K562 (cell line): ENCODE measurements at regions not wholly inside any gene's neighbourhood (a gene's known extent, or its start where the extent isn't known, plus 50 kb on each side); places are given as distances from the start of the nearest gene placed in this dataset.

Experiments used
- ATAC-seq: fragments of 200-7000 bp; cut with Tn5 transposase; 3 replicates; pipeline ENCODE4 v1.9.1; 2020; ENCODE audit warnings: moderate library complexity
- BruUV-seq: library from RNA; stranded (reverse); fragments of 400-500 nt; replicated peaks from 2 replicates; lab custom pipeline; 2021; lab: Mats Ljungman, UMichigan
- CTCF ChIA-PET: fragments of 300-600 bp; formaldehyde crosslinking; extraction: SDS; loops from one replicate; lab custom pipeline; 2021; ENCODE audit warnings: low intra/inter-chr PET ratio; lab: Yijun Ruan, JAX
- POLR2A ChIA-PET: fragments of 300-600, 350-650 bp; sonication (Branson Sonifier 250); formaldehyde crosslinking; extraction: SDS; loops from one replicate; lab custom pipeline; 2021; ENCODE audit warnings: antibody characterized with exemption, inconsistent platforms; lab: Yijun Ruan, JAX
- DNase-seq, 4 experiments: peaks; one replicate each; pipeline versions ENCODE4 v3.0.0 to v3.0.0-alpha.2; 2011 to 2018; ENCODE audit warnings: low spot score in 3 of 4, mixed read lengths in 3 of 4; ENCODE audit errors: extremely low read depth in 1 of 4
- FAIRE-seq: peaks from 2 replicates; lab custom pipeline; 2011; peaks lifted over from hg19 to GRCh38; lab: Jason Lieb, UNC
- H2AFZ ChIP-seq: 2 replicates; pipeline ENCODE4 v1.6.0; 2011; ENCODE audit warnings: low read depth, low read length, control low read depth, inconsistent platforms
- H3K27ac ChIP-seq: fragments of 200-600 bp; 3 replicates; pipeline ENCODE4 v1.8.0; 2011; ENCODE audit warnings: low read depth, mild to moderate bottlenecking, control low read depth, inconsistent platforms, low read length, moderate library complexity, mixed read lengths; ENCODE audit errors: extremely low read depth
- H3K27me3 ChIP-seq, 2 experiments: fragments of 300-600 bp in 1 of 2; 2 replicates in 1 of 2; 3 replicates in 1 of 2; pipeline versions ENCODE4 v1.6.0 to v1.8.0; 2011; ENCODE audit warnings: inconsistent platforms in 2 of 2, low read length in 2 of 2, mild to moderate bottlenecking in 1 of 2, mixed read lengths in 1 of 2, moderate library complexity in 1 of 2; ENCODE audit not compliant: control insufficient read depth in 2 of 2, insufficient read depth in 2 of 2
- H3K36me3 ChIP-seq: fragments of 300-600 bp; 3 replicates; pipeline ENCODE4 v1.8.0; 2011; ENCODE audit warnings: mild to moderate bottlenecking, low read length, inconsistent platforms; ENCODE audit not compliant: control insufficient read depth, insufficient read depth
- H3K4me1 ChIP-seq, 2 experiments: fragments of 200-600 bp in 1 of 2; replicated peaks in 1 of 2; 2 replicates in 1 of 2; 3 replicates in 1 of 2; pipeline versions ENCODE4 v1.5.1 to v1.8.0; 2011; ENCODE audit warnings: inconsistent platforms in 2 of 2, low read length in 2 of 2, mild to moderate bottlenecking in 1 of 2, mixed read lengths in 1 of 2, moderate library complexity in 1 of 2; ENCODE audit not compliant: control insufficient read depth in 2 of 2, insufficient read depth in 2 of 2
- H3K4me2 ChIP-seq: 2 replicates; pipeline ENCODE4 v1.6.1; 2011; ENCODE audit warnings: low read length, control low read depth, inconsistent platforms, mixed read lengths; ENCODE audit not compliant: insufficient read depth
- H3K4me3 ChIP-seq: fragments of 200-600 bp; sonication (generic), shearing (Covaris generic); 2 replicates; pipeline ENCODE4 v1.5.1; 2016; ENCODE audit warnings: control low read depth, inconsistent platforms
- H3K79me2 ChIP-seq: fragments of 200-600 bp; 3 replicates; pipeline ENCODE4 v1.8.0; 2011; ENCODE audit warnings: low read length, inconsistent platforms; ENCODE audit not compliant: control insufficient read depth, insufficient read depth
- H3K9ac ChIP-seq, 2 experiments: 2 replicates each; pipeline versions ENCODE4 v1.6.0 to v1.6.1; 2011; ENCODE audit warnings: low read depth in 2 of 2, low read length in 2 of 2, control low read depth in 1 of 2, inconsistent platforms in 1 of 2, mild to moderate bottlenecking in 1 of 2, mixed read lengths in 1 of 2; ENCODE audit not compliant: insufficient read depth in 1 of 2
- H3K9me1 ChIP-seq: one replicate; pipeline ENCODE4 v1.6.0; 2011; ENCODE audit warnings: inconsistent platforms, mild to moderate bottlenecking, low read length, moderate library complexity; ENCODE audit not compliant: control insufficient read depth, insufficient read depth
- H3K9me3 ChIP-seq: replicated peaks from 2 replicates; pipeline ENCODE4 v1.5.1; 2011; ENCODE audit warnings: low read depth, low read length, inconsistent platforms; ENCODE audit not compliant: control insufficient read depth, insufficient read depth
- H4K20me1 ChIP-seq: replicated peaks from 2 replicates; pipeline ENCODE4 v1.6.1; 2011; ENCODE audit warnings: low read length, inconsistent platforms, mixed read lengths; ENCODE audit not compliant: control insufficient read depth, insufficient read depth
- FOXP1 ChIP-seq: sonication (generic); formaldehyde crosslinking; IDR thresholded peaks from 2 replicates; pipeline ENCODE4 v1.8.0; 2022; ENCODE audit warnings: mild to moderate bottlenecking, missing genetic modification reagents
- FUS ChIP-seq: fragments of 200-400 bp; formaldehyde crosslinking; optimal IDR thresholded peaks from 2 replicates; pipeline ENCODE3; 2017; ENCODE audit warnings: low read depth, low read length
- GABPA ChIP-seq: fragments of 200-800 bp; sonication (Bioruptor generic); conservative IDR thresholded peaks from 2 replicates; pipeline ENCODE4 v1.6.1; 2016; ENCODE audit warnings: low read depth, missing genetic modification characterization, missing compliant biosample characterization
- NFE2L1 ChIP-seq: fragments of 450-650 bp; IDR thresholded peaks from 2 replicates; pipeline ENCODE4 v1.6.1; 2016; ENCODE audit warnings: missing genetic modification characterization, low read depth, mild to moderate bottlenecking, missing compliant biosample characterization, moderate library complexity, borderline replicate concordance
- ZNF431 ChIP-seq: sonication (generic); formaldehyde crosslinking; IDR thresholded peaks from 2 replicates; pipeline ENCODE4 v1.8.0; 2022; ENCODE audit warnings: mild to moderate bottlenecking, missing genetic modification reagents
- WGBS: fragments of 100-300 bp; shearing (Covaris generic); methylation state at CpG from one replicate; pipeline ENCODE4 v1.1.6; 2016; ENCODE audit warnings: low coverage, mixed read lengths; ENCODE audit not compliant: insufficient coverage; ENCODE audit errors: missing lambda C conversion rate; 5-methylcytosine and 5-hydroxymethylcytosine counted together
- in situ Hi-C: fragments of 300-500 bp; cut with MboI; formaldehyde crosslinking; loops from 4 replicates; pipeline ENCODE4 v1.15.0; 2018; ENCODE audit warnings: inconsistent platforms, mixed read lengths
- intact Hi-C: fragments of 100-400 bp; cut with micrococcal nuclease; formaldehyde crosslinking; loops from 2 replicates; pipeline ENCODE4 v1.14.2; 2022
- TF ChIP-seq, protein P1 (sequence below), 2 experiments: fragments of 450-650 bp; formaldehyde crosslinking in 1 of 2; IDR thresholded peaks; 2 replicates each; pipeline versions ENCODE4 v1.4.0 to v1.6.1; 2014 to 2020; ENCODE audit warnings: mild to moderate bottlenecking in 2 of 2, borderline replicate concordance in 1 of 2, low read depth in 1 of 2
- TF ChIP-seq, protein P2 (sequence below): fragments of 450-650 bp; formaldehyde crosslinking; IDR thresholded peaks from 2 replicates; pipeline ENCODE4 v1.4.0; 2020; ENCODE audit warnings: mild to moderate bottlenecking

DNA sequence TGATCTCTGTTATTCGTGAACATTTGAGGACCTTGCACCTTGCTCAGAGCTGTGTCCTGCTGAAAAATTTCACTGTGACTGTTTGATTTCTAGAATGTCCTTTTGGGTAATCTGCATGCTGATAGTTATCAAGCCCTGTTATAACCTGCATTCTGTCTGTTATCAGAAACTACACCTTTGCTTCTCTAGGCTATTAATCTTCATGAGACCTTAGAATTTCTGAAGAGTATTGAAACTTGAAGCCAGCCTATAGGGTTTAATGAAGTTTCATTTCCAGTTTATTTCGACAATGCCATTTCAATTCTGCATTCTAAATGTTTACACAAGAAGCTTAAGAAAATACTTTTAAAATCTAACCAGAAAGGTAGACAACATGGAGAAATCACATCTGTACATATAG lies 856.2 kb downstream of the SORCS1 start:
- ATAC-seq, result no peak
- no peaks in the 10 kb centered on the region for H3K9me3 ChIP-seq
- no TSS peak for BruUV-seq

More for the DNA sequence above, 856.2 kb downstream of the SORCS1 start:
- ChIA-PET CTCF (no interaction called here), POLR2A (no interaction called here)
- in situ Hi-C loops (no loop called here), intact Hi-C loops (no loop called here)
- Histone ChIP-seq H3K4me1 (no peaks in the 10 kb centered on the region), H3K9ac (no peak overlapping the region), H3K27ac (no peak overlapping the region), H3K9me1 (no peaks in the 10 kb centered on the region), H3K4me2 (no peak overlapping the region), H2AFZ (no peak overlapping the region), H3K4me3 (no peak overlapping the region), H3K27me3 (no peaks in the 10 kb centered on the region), H3K79me2 (no peaks in the 10 kb centered on the region), H3K36me3 (no peaks in the 10 kb centered on the region), H4K20me1 (no peaks in the 10 kb centered on the region)
- DNase-seq (no peak), FAIRE-seq (no peak)
- WGBS, result 0% methylated on average over 2 of the region's 2 CpGs
- TF ChIP-seq, protein P1, sequence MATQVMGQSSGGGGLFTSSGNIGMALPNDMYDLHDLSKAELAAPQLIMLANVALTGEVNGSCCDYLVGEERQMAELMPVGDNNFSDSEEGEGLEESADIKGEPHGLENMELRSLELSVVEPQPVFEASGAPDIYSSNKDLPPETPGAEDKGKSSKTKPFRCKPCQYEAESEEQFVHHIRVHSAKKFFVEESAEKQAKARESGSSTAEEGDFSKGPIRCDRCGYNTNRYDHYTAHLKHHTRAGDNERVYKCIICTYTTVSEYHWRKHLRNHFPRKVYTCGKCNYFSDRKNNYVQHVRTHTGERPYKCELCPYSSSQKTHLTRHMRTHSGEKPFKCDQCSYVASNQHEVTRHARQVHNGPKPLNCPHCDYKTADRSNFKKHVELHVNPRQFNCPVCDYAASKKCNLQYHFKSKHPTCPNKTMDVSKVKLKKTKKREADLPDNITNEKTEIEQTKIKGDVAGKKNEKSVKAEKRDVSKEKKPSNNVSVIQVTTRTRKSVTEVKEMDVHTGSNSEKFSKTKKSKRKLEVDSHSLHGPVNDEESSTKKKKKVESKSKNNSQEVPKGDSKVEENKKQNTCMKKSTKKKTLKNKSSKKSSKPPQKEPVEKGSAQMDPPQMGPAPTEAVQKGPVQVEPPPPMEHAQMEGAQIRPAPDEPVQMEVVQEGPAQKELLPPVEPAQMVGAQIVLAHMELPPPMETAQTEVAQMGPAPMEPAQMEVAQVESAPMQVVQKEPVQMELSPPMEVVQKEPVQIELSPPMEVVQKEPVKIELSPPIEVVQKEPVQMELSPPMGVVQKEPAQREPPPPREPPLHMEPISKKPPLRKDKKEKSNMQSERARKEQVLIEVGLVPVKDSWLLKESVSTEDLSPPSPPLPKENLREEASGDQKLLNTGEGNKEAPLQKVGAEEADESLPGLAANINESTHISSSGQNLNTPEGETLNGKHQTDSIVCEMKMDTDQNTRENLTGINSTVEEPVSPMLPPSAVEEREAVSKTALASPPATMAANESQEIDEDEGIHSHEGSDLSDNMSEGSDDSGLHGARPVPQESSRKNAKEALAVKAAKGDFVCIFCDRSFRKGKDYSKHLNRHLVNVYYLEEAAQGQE (IDR thresholded peaks at IDR 0.05; ENCODE audit: borderline replicate concordance), result no peak
- TF ChIP-seq, protein P1 (CRISPR knock-in tag; IDR thresholded peaks at IDR 0.05; ENCODE audit: low read depth), result no peak
- TF ChIP-seq NFE2L1 (no peak), FOXP1 (CRISPR knock-in tag) (no peak), FUS (no peak), ZNF431 (CRISPR knock-in tag) (no peak), GABPA (tag) (no peak)
- TF ChIP-seq, protein P2, sequence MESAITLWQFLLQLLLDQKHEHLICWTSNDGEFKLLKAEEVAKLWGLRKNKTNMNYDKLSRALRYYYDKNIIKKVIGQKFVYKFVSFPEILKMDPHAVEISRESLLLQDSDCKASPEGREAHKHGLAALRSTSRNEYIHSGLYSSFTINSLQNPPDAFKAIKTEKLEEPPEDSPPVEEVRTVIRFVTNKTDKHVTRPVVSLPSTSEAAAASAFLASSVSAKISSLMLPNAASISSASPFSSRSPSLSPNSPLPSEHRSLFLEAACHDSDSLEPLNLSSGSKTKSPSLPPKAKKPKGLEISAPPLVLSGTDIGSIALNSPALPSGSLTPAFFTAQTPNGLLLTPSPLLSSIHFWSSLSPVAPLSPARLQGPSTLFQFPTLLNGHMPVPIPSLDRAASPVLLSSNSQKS, result no peak
